WTC11 (cell line): ENCODE measurements at regions not wholly inside any gene's neighbourhood (a gene's known extent, or its start where the extent isn't known, plus 50 kb on each side); places are given as distances from the start of the nearest gene placed in this dataset.

Experiments used
- ATF2 ChIP-seq: sonication (generic); formaldehyde crosslinking; IDR thresholded peaks from 2 replicates; pipeline ENCODE4 v1.8.1; 2022; ENCODE audit warnings: low read depth, missing genetic modification reagents, borderline replicate concordance
- ATF6 ChIP-seq: sonication (generic); formaldehyde crosslinking; IDR thresholded peaks from 2 replicates; pipeline ENCODE4 v1.8.1; 2023; ENCODE audit warnings: mild to moderate bottlenecking, missing genetic modification reagents
- CTCF ChIP-seq: fragments of 200-600 bp; IDR thresholded peaks from 2 replicates; pipeline ENCODE4 v1.8.0; 2022; ENCODE audit warnings: antibody characterized with exemption
- E2F1 ChIP-seq: sonication (generic); formaldehyde crosslinking; IDR thresholded peaks from 2 replicates; pipeline ENCODE4 v1.8.0; 2022; ENCODE audit warnings: mild to moderate bottlenecking, missing genetic modification reagents
- IRF2 ChIP-seq: sonication (generic); formaldehyde crosslinking; IDR thresholded peaks from 2 replicates; pipeline ENCODE4 v1.8.0; 2022; ENCODE audit warnings: low read depth, missing genetic modification reagents, borderline replicate concordance
- JUN ChIP-seq: sonication (generic); formaldehyde crosslinking; IDR thresholded peaks from 2 replicates; pipeline ENCODE4 v1.8.0; 2023; ENCODE audit warnings: mild to moderate bottlenecking, missing genetic modification reagents
- MXD4 ChIP-seq: fragments of 250-450 bp; sonication (Bioruptor Pico); IDR thresholded peaks from 2 replicates; pipeline ENCODE4 v1.8.0; 2021; ENCODE audit warnings: mild to moderate bottlenecking, moderate library complexity, borderline replicate concordance
- SP1 ChIP-seq: sonication (generic); formaldehyde crosslinking; conservative IDR thresholded peaks from 2 replicates; pipeline ENCODE4 v1.8.1; 2022; ENCODE audit warnings: missing genetic modification reagents
- ZBTB43 ChIP-seq: sonication (generic); formaldehyde crosslinking; IDR thresholded peaks from 2 replicates; pipeline ENCODE4 v1.8.1; 2023; ENCODE audit warnings: mild to moderate bottlenecking, missing genetic modification reagents
- ZNF138 ChIP-seq: sonication (generic); formaldehyde crosslinking; conservative IDR thresholded peaks from 2 replicates; pipeline ENCODE4 v1.8.1; 2022; ENCODE audit warnings: mild to moderate bottlenecking, moderate library complexity, missing genetic modification reagents

- TF ChIP-seq CTCF = no peak
- no peak for TF ChIP-seq JUN (CRISPR knock-in tag)
- no peak for TF ChIP-seq E2F1 (CRISPR knock-in tag)
- no peak for TF ChIP-seq IRF2 (CRISPR knock-in tag)
- TF ChIP-seq MXD4 (CRISPR knock-in tag) = no peak
- no peak for TF ChIP-seq ZNF138 (CRISPR knock-in tag)
- no peak for TF ChIP-seq ATF2 (CRISPR knock-in tag)
- no peak for TF ChIP-seq SP1 (CRISPR knock-in tag)
- TF ChIP-seq ZBTB43 = no peak
- TF ChIP-seq ATF6 (CRISPR knock-in tag) = no peak
Observed at GRCh38 chr1:106975944-106976343, 80.5 kb upstream of the PRMT6 start.
